GF-D8 (cell line): ENCODE measurements at regions not wholly inside any gene's neighbourhood (a gene's known extent, or its start where the extent isn't known, plus 50 kb on each side); places are given as distances from the start of the nearest gene placed in this dataset.

ENCODE experiments used
- DNase-seq: peaks from one replicate; lab custom pipeline; 2025; lab: John Stamatoyannopoulos, UW

GRCh38 chr12:14279845-14280244, 85.6 kb upstream of the ATF7IP start:
- no peak for DNase-seq

- DNase-seq, result no peak
Measured at GRCh38 chr12:14280921-14281320, 84.6 kb upstream of the ATF7IP start.

GRCh38 chr12:14281539-14281938, 83.9 kb upstream of the ATF7IP start:
- DNase-seq, result no peak

GRCh38 chr12:14283489-14284144, 81.9 kb upstream of the ATF7IP start:
- DNase-seq, result no peak

- DNase-seq, result no peak
Measured at GRCh38 chr12:14284184-14284722, 81.2 kb upstream of the ATF7IP start.

GRCh38 chr12:14289601-14290000, 75.9 kb upstream of the ATF7IP start:
- DNase-seq, result no peak

- no peak for DNase-seq
Measured at GRCh38 chr12:14290951-14291350, 74.5 kb upstream of the ATF7IP start.

GRCh38 chr12:14303661-14304155, 61.8 kb upstream of the ATF7IP start:
- DNase-seq, result no peak

- no peak for DNase-seq
Measured at GRCh38 chr12:14307004-14307403, 58.5 kb upstream of the ATF7IP start.

- DNase-seq, result no peak
Measured at GRCh38 chr12:14308516-14308915, 57.0 kb upstream of the ATF7IP start.

GRCh38 chr12:14310866-14311265, 54.6 kb upstream of the ATF7IP start:
- no peak for DNase-seq

- no peak for DNase-seq
Measured at GRCh38 chr12:14313379-14314138, 51.9 kb upstream of the ATF7IP start.

- no peak for DNase-seq
Measured at GRCh38 chr12:14314801-14315200, 50.7 kb upstream of the ATF7IP start.

GRCh38 chr12:14315501-14315900, 50.0 kb upstream of the ATF7IP start:
- DNase-seq, result no peak
